ENCODE measurements at regions not wholly inside any gene's neighbourhood (a gene's known extent, or its start where the extent isn't known, plus 50 kb on each side); places are given as distances from the start of the nearest gene placed in this dataset.

GRCh38 chr13:34412295-34412694 lies 529.8 kb upstream of the NBEA start:
- no peak overlapping the region for H3K4me2 ChIP-seq (ENCODE audit: low read length)

GRCh38 chr13:34412817-34413375 lies 529.2 kb upstream of the NBEA start:
- Histone ChIP-seq H3K4me3 (ENCODE audit: low read length) (no peak overlapping the region), H3K4me1 (ENCODE audit: low read length) (no peaks in the 10 kb centered on the region), H3K4me2 (ENCODE audit: low read length) (no peak overlapping the region), H2AFZ (ENCODE audit: low read depth, low read length) (no peak overlapping the region), H3K27me3 (ENCODE audit: low read depth, low read length) (no peaks in the 10 kb centered on the region), H4K20me1 (ENCODE audit: insufficient read depth, low read length) (no peaks in the 10 kb centered on the region), H3K27ac (ENCODE audit: low read length) (no peak overlapping the region), H3K9me3 (ENCODE audit: insufficient read depth, low read length) (no peaks in the 10 kb centered on the region), H3K9ac (ENCODE audit: low read length) (no peak overlapping the region), H3K79me2 (ENCODE audit: low read length) (no peaks in the 10 kb centered on the region), H3K36me3 (replicated peaks; ENCODE audit: low read depth, low read length) (no peaks in the 10 kb centered on the region)
- TF ChIP-seq EZH2phosphoT487 (IDR thresholded peaks at IDR 0.05; ENCODE audit: low read depth) (no peak), CTCF (IDR thresholded peaks at IDR 0.05; ENCODE audit: low read depth, low read length) (no peak)

More at GRCh38 chr13:34412295-34412694, 529.8 kb upstream of the NBEA start:
- Histone ChIP-seq H3K4me3 (ENCODE audit: low read length) (no peak overlapping the region), H3K79me2 (ENCODE audit: low read length) (no peaks in the 10 kb centered on the region), H3K27me3 (ENCODE audit: low read depth, low read length) (no peaks in the 10 kb centered on the region), H4K20me1 (ENCODE audit: insufficient read depth, low read length) (no peaks in the 10 kb centered on the region), H2AFZ (ENCODE audit: low read depth, low read length) (no peak overlapping the region), H3K36me3 (replicated peaks; ENCODE audit: low read depth, low read length) (no peaks in the 10 kb centered on the region), H3K27ac (ENCODE audit: low read length) (no peak overlapping the region), H3K4me1 (ENCODE audit: low read length) (no peaks in the 10 kb centered on the region), H3K9ac (ENCODE audit: low read length) (no peak overlapping the region), H3K9me3 (ENCODE audit: insufficient read depth, low read length) (no peaks in the 10 kb centered on the region)
- no peak for TF ChIP-seq EZH2phosphoT487 (IDR thresholded peaks at IDR 0.05; ENCODE audit: low read depth)
- TF ChIP-seq CTCF (IDR thresholded peaks at IDR 0.05; ENCODE audit: low read depth, low read length) = no peak

- no peaks in the 10 kb centered on the region for H3K79me2 ChIP-seq (ENCODE audit: low read length)
- no peak overlapping the region for H3K27ac ChIP-seq (ENCODE audit: low read length)
- H3K4me3 ChIP-seq (ENCODE audit: low read length) = no peak overlapping the region
- H3K9me3 ChIP-seq (ENCODE audit: insufficient read depth, low read length) = no peaks in the 10 kb centered on the region
- TF ChIP-seq EZH2phosphoT487 (IDR thresholded peaks at IDR 0.05; ENCODE audit: low read depth) (no peak), CTCF (IDR thresholded peaks at IDR 0.05; ENCODE audit: low read depth, low read length) (no peak)
- H4K20me1 ChIP-seq (ENCODE audit: insufficient read depth, low read length) = no peaks in the 10 kb centered on the region
- H2AFZ ChIP-seq (ENCODE audit: low read depth, low read length) = no peak overlapping the region
- H3K4me1 ChIP-seq (ENCODE audit: low read length) = no peaks in the 10 kb centered on the region
- H3K4me2 ChIP-seq (ENCODE audit: low read length) = no peak overlapping the region
- no peak overlapping the region for H3K9ac ChIP-seq (ENCODE audit: low read length)
- H3K36me3 ChIP-seq (replicated peaks; ENCODE audit: low read depth, low read length) = no peaks in the 10 kb centered on the region
- H3K27me3 ChIP-seq (ENCODE audit: low read depth, low read length) = no peaks in the 10 kb centered on the region
Observed at GRCh38 chr13:34413538-34414210, 528.4 kb upstream of the NBEA start.

DNA sequence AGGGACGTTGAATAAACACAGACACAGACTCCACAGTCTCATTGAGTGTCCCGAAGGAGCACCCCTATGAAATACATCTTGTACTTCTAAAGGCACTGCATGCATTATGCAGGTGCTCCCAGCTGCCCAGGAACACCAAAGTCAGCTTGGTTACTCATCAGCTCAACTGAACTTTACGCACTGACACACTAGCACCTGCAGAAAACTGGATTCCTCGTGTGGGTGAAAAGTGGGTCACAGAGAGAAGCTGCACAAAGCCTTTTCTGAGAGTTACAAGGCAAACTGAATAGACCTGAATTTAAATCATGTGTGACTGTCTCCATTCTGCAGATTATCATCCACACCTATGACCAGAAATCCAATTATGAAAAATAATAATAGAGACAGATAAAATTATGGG lies 527.5 kb upstream of the NBEA start:
- H3K9ac ChIP-seq (ENCODE audit: low read length) = no peak overlapping the region
- no peaks in the 10 kb centered on the region for H3K79me2 ChIP-seq (ENCODE audit: low read length)
- H3K4me2 ChIP-seq (ENCODE audit: low read length) = no peak overlapping the region
- H2AFZ ChIP-seq (ENCODE audit: low read depth, low read length) = no peak overlapping the region
- H3K4me3 ChIP-seq (ENCODE audit: low read length) = no peak overlapping the region
- no peaks in the 10 kb centered on the region for H4K20me1 ChIP-seq (ENCODE audit: insufficient read depth, low read length)
- TF ChIP-seq CTCF (IDR thresholded peaks at IDR 0.05; ENCODE audit: low read depth, low read length) = no peak
- TF ChIP-seq EZH2phosphoT487 (IDR thresholded peaks at IDR 0.05; ENCODE audit: low read depth) = no peak
- H3K4me1 ChIP-seq (ENCODE audit: low read length) = no peaks in the 10 kb centered on the region
- no peak overlapping the region for H3K27ac ChIP-seq (ENCODE audit: low read length)
- no peaks in the 10 kb centered on the region for H3K27me3 ChIP-seq (ENCODE audit: low read depth, low read length)
- H3K9me3 ChIP-seq (ENCODE audit: insufficient read depth, low read length) = no peaks in the 10 kb centered on the region
- no peaks in the 10 kb centered on the region for H3K36me3 ChIP-seq (replicated peaks; ENCODE audit: low read depth, low read length)

Data from OCI-LY3 (cell line).